Endodermal cell (in vitro differentiated cells): ENCODE measurements at regions not wholly inside any gene's neighbourhood (a gene's known extent, or its start where the extent isn't known, plus 50 kb on each side); places are given as distances from the start of the nearest gene placed in this dataset.

ENCODE experiments used
- DNase-seq: peaks from one replicate; pipeline ENCODE4 v3.0.0-alpha.2; 2017
- H3K27ac ChIP-seq: 2 replicates; pipeline ENCODE4 v1.5.1; 2013; ENCODE audit warnings: mild to moderate bottlenecking, low read depth, low read length, moderate library complexity
- H3K27me3 ChIP-seq: 2 replicates; pipeline ENCODE4 v1.6.1; 2013; ENCODE audit warnings: mild to moderate bottlenecking, low read length, moderate library complexity; ENCODE audit not compliant: insufficient read depth, control insufficient read depth, poor library complexity, severe bottlenecking
- H3K36me3 ChIP-seq: 2 replicates; pipeline ENCODE4 v1.7.0; 2013; ENCODE audit warnings: mild to moderate bottlenecking, low read length, moderate library complexity; ENCODE audit not compliant: control insufficient read depth, insufficient read depth
- H3K4me1 ChIP-seq: one replicate; pipeline ENCODE4 v1.7.0; 2013; ENCODE audit warnings: low read length; ENCODE audit not compliant: control insufficient read depth, insufficient read depth
- H3K4me3 ChIP-seq: 2 replicates; pipeline ENCODE4 v1.5.1; 2013; ENCODE audit warnings: mild to moderate bottlenecking, low read length, moderate library complexity
- H3K9ac ChIP-seq: 2 replicates; pipeline ENCODE4 v1.6.1; 2013; ENCODE audit warnings: mild to moderate bottlenecking, low read length, moderate library complexity; ENCODE audit not compliant: poor library complexity, severe bottlenecking; ENCODE audit errors: extremely low read depth
- H3K9me3 ChIP-seq: 2 replicates; pipeline ENCODE4 v1.6.1; 2013; ENCODE audit warnings: mild to moderate bottlenecking, low read length, moderate library complexity; ENCODE audit not compliant: control insufficient read depth
- H3K27ac Mint-ChIP-seq: 2 replicates; pipeline ENCODE4 v1.8.0; 2020; ENCODE audit warnings: mixed read lengths
- H3K27me3 Mint-ChIP-seq: 2 replicates; pipeline ENCODE4 v1.8.0; 2021; ENCODE audit warnings: mild to moderate bottlenecking, mixed read lengths; ENCODE audit not compliant: insufficient read depth
- H3K36me3 Mint-ChIP-seq: 2 replicates; pipeline ENCODE4 v1.8.0; 2020; ENCODE audit warnings: low read depth, mixed read lengths
- H3K4me1 Mint-ChIP-seq: 2 replicates; pipeline ENCODE4 v1.8.0; 2020; ENCODE audit warnings: mixed read lengths
- H3K4me3 Mint-ChIP-seq: 2 replicates; pipeline ENCODE4 v1.8.0; 2020; ENCODE audit warnings: mild to moderate bottlenecking, moderate library complexity, mixed read lengths
- H3K9me3 Mint-ChIP-seq: 2 replicates; pipeline ENCODE4 v1.8.0; 2020; ENCODE audit warnings: mild to moderate bottlenecking, mixed read lengths
- CTCF ChIP-seq: fragments of 200-600 bp; sonication (generic); conservative IDR thresholded peaks from 2 replicates; pipeline ENCODE4 v1.5.0; 2021; ENCODE audit warnings: antibody characterized with exemption, mild to moderate bottlenecking
- WGBS, 2 experiments: methylation state at CpG; one replicate each; pipeline versions ENCODE4 v1.1.5 to v1.1.7; 2013; ENCODE audit warnings: missing lambda C conversion rate in 2 of 2, mixed read lengths in 1 of 2; ENCODE audit not compliant: insufficient coverage in 1 of 2, insufficient read length in 1 of 2; 5-methylcytosine and 5-hydroxymethylcytosine counted together

GRCh38 chr12:92273076-92273475 lies 127.4 kb upstream of the BTG1 start:
- no peaks in the 10 kb centered on the region for H3K36me3 ChIP-seq
- H3K9ac ChIP-seq = no peak overlapping the region
- no peak overlapping the region for H3K27ac ChIP-seq
- Mint-ChIP-seq H3K27me3 (no peaks in the 10 kb centered on the region), H3K27ac (no peak overlapping the region), H3K4me1 (peaks cover 3% of the 10 kb centered on the region), H3K4me3 (no peak overlapping the region), H3K9me3 (no peaks in the 10 kb centered on the region), H3K36me3 (no peaks in the 10 kb centered on the region)
- DNase-seq = no peak
- no peaks in the 10 kb centered on the region for H3K9me3 ChIP-seq
- TF ChIP-seq CTCF = no peak
- H3K4me3 ChIP-seq = no peak overlapping the region
- WGBS, 2 experiments = 98 to 100% methylated on average over 1 to 2 of the region's 2 CpGs
- peaks cover 4% of the 10 kb centered on the region for H3K27me3 ChIP-seq
- peaks cover 1% of the 10 kb centered on the region for H3K4me1 ChIP-seq

- Mint-ChIP-seq H3K27ac (no peak overlapping the region), H3K4me3 (no peak overlapping the region), H3K9me3 (no peaks in the 10 kb centered on the region), H3K4me1 (peaks cover 3% of the 10 kb centered on the region), H3K36me3 (no peaks in the 10 kb centered on the region), H3K27me3 (no peaks in the 10 kb centered on the region)
- H3K27me3 ChIP-seq = peaks cover 4% of the 10 kb centered on the region
- no peaks in the 10 kb centered on the region for H3K4me1 ChIP-seq
- no peak overlapping the region for H3K27ac ChIP-seq
- WGBS, 2 experiments = 72 to 81% methylated on average over 7 to 9 of the region's 9 CpGs
- no peaks in the 10 kb centered on the region for H3K9me3 ChIP-seq
- DNase-seq = peak; percentile 72
- H3K4me3 ChIP-seq = no peak overlapping the region
- H3K9ac ChIP-seq = no peak overlapping the region
- H3K36me3 ChIP-seq = no peaks in the 10 kb centered on the region
- no peak for TF ChIP-seq CTCF
These were observed 126.7 kb upstream of the BTG1 start for GRCh38 chr12:92272061-92272964.

GRCh38 chr12:92271341-92271740 lies 125.7 kb upstream of the BTG1 start:
- H3K27ac ChIP-seq = no peak overlapping the region
- no peak overlapping the region for H3K9ac ChIP-seq
- H3K36me3 ChIP-seq = no peaks in the 10 kb centered on the region
- H3K4me1 ChIP-seq = no peaks in the 10 kb centered on the region
- peaks cover 4% of the 10 kb centered on the region for H3K27me3 ChIP-seq
- H3K4me3 Mint-ChIP-seq = no peak overlapping the region
- no peaks in the 10 kb centered on the region for H3K9me3 Mint-ChIP-seq
- H3K9me3 ChIP-seq = no peaks in the 10 kb centered on the region
- 71 to 90% methylated on average over 1 to 2 of the region's 2 CpGs for WGBS, 2 experiments
- no peak overlapping the region for H3K27ac Mint-ChIP-seq
- H3K4me1 Mint-ChIP-seq = peaks cover 3% of the 10 kb centered on the region
- no peaks in the 10 kb centered on the region for H3K36me3 Mint-ChIP-seq
- H3K4me3 ChIP-seq = no peak overlapping the region
- no peak for TF ChIP-seq CTCF
- no peaks in the 10 kb centered on the region for H3K27me3 Mint-ChIP-seq
- DNase-seq = no peak
